BLaER1 (cell line): ENCODE measurements at regions not wholly inside any gene's neighbourhood (a gene's known extent, or its start where the extent isn't known, plus 50 kb on each side); places are given as distances from the start of the nearest gene placed in this dataset.
"Not testable (repeated sequence)": the region's sequence is repeated elsewhere in the genome, so short reads cannot be mapped to it uniquely, and the experiment has no call there.

Experiments
- H3K27ac ChIP-seq: shearing (Covaris generic); formaldehyde crosslinking; 2 replicates; pipeline ENCODE4 v1.8.1; 2022
- H3K27me3 ChIP-seq: shearing (Covaris generic); formaldehyde crosslinking; 2 replicates; pipeline ENCODE4 v1.8.1; 2022
- H3K36me3 ChIP-seq: shearing (Covaris generic); formaldehyde crosslinking; 2 replicates; pipeline ENCODE4 v1.8.1; 2022
- H3K4me1 ChIP-seq: shearing (Covaris generic); formaldehyde crosslinking; 2 replicates; pipeline ENCODE4 v1.8.1; 2022
- H3K4me2 ChIP-seq: shearing (Covaris generic); formaldehyde crosslinking; 2 replicates; pipeline ENCODE4 v1.8.1; 2022
- H3K4me3 ChIP-seq: shearing (Covaris generic); formaldehyde crosslinking; 2 replicates; pipeline ENCODE4 v1.8.1; 2022
- H3K9ac ChIP-seq: shearing (Covaris generic); formaldehyde crosslinking; 2 replicates; pipeline ENCODE4 v1.8.1; 2022
- H3K9me3 ChIP-seq: shearing (Covaris generic); formaldehyde crosslinking; 2 replicates; pipeline ENCODE4 v1.8.1; 2022
- H4K20me1 ChIP-seq: shearing (Covaris generic); formaldehyde crosslinking; 2 replicates; pipeline ENCODE4 v1.8.1; 2022
- Cebpa-rat ChIP-seq: shearing (Covaris generic); IDR thresholded peaks from 2 replicates; pipeline ENCODE4 v1.8.1; 2022

- Histone ChIP-seq H3K4me2 (no peak overlapping the region), H3K27me3 (no peaks in the 10 kb centered on the region), H3K27ac (no peak overlapping the region), H3K4me3 (no peak overlapping the region), H3K4me1 (peaks cover 15% of the 10 kb centered on the region), H3K9ac (no peak overlapping the region), H3K9me3 (peaks cover 9% of the 10 kb centered on the region; the same call in 1 of the 2 replicates), H4K20me1 (no peaks in the 10 kb centered on the region), H3K36me3 (no peaks in the 10 kb centered on the region)
- no peak for TF ChIP-seq Cebpa-rat
These were observed 68.7 kb downstream of the MEPE start for GRCh38 chr4:87901422-87901992.

- no peaks in the 10 kb centered on the region for H3K36me3 ChIP-seq
- no peak for TF ChIP-seq Cebpa-rat
- H3K9me3 ChIP-seq, result 0 out of 2 replicates have a peak, but pooled peaks cover under 1% of the 10 kb centered on the region
- no peak overlapping the region for H3K4me2 ChIP-seq
- H3K27me3 ChIP-seq, result no peaks in the 10 kb centered on the region
- no peak overlapping the region for H3K27ac ChIP-seq
- H3K9ac ChIP-seq, result no peak overlapping the region
- H3K4me1 ChIP-seq, result peaks cover 10% of the 10 kb centered on the region
- no peaks in the 10 kb centered on the region for H4K20me1 ChIP-seq
- no peak overlapping the region for H3K4me3 ChIP-seq
These were observed 70.8 kb upstream of the SPP1 start for GRCh38 chr4:87904639-87905160.

DNA sequence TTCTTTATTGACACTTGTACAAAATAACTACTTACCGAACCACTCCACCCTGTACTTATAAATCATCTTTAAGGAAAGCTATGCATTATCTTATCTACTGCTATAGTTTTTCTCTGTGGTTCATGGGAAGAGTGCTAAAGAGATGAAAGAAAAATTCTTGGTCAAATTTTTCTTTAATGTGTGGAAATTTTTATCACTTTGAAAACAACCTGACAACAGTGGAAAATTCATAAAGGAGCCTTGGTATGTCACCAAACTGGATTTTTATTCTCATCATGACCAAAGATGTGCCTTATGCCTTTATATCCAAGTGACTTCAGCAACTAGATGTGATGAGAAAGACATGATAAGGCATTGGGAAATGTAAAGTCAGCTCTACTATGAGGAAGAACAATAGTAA, 67.2 kb upstream of the SPP1 start:
- H3K4me2 ChIP-seq, result no peak overlapping the region
- no peak for TF ChIP-seq Cebpa-rat
- H4K20me1 ChIP-seq, result no peaks in the 10 kb centered on the region

DNA sequence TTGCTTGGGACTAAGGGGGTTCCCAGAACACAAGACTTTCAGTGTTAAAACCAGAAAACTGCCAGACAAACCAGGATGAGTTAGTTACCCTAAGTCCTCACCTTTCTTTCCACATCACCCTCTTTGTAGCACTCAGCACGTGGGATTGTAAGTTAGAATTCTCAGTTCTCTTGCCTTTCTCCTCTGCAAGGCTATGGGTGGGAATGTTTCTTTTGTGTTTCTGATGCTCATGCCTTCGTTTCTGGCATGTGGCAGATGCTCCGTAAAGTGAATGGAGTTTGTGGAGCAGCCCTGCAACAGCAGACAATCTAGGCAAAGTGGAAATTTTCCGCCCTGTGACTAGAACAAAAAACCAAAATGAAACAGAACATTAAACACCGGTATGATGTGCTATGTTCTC, 64.7 kb upstream of the SPP1 start:
- H3K27ac ChIP-seq, result no peak overlapping the region
- no peaks in the 10 kb centered on the region for H3K27me3 ChIP-seq
- H3K4me3 ChIP-seq, result no peak overlapping the region
- no peak overlapping the region for H3K9ac ChIP-seq
- no peaks in the 10 kb centered on the region for H3K36me3 ChIP-seq
- peaks cover 8% of the 10 kb centered on the region for H3K4me1 ChIP-seq
- H3K9me3 ChIP-seq, result no peaks in the 10 kb centered on the region
- no peaks in the 10 kb centered on the region for H4K20me1 ChIP-seq
- peak overlapping the region; percentile 46; the same call in 1 of the 2 replicates for H3K4me2 ChIP-seq
- TF ChIP-seq Cebpa-rat, result no peak

More for the DNA sequence above, 67.2 kb upstream of the SPP1 start:
- Histone ChIP-seq H3K4me1 (peaks cover 8% of the 10 kb centered on the region), H3K27me3 (no peaks in the 10 kb centered on the region), H3K4me3 (no peak overlapping the region), H3K36me3 (no peaks in the 10 kb centered on the region), H3K9ac (no peak overlapping the region), H3K27ac (no peak overlapping the region), H3K9me3 (no peaks in the 10 kb centered on the region)

- no peaks in the 10 kb centered on the region for H3K36me3 ChIP-seq
- 0 out of 2 replicates have a peak overlapping the region, but pooled peaks have one; percentile 1 for H3K9ac ChIP-seq
- peak overlapping the region; percentile 46 for H3K4me2 ChIP-seq
- no peak for TF ChIP-seq Cebpa-rat
- H3K27me3 ChIP-seq, result no peaks in the 10 kb centered on the region
- no peaks in the 10 kb centered on the region for H4K20me1 ChIP-seq
- no peak overlapping the region for H3K4me3 ChIP-seq
- H3K9me3 ChIP-seq, result no peaks in the 10 kb centered on the region
- H3K4me1 ChIP-seq, result peaks cover 8% of the 10 kb centered on the region
- no peak overlapping the region for H3K27ac ChIP-seq
These were observed 64.2 kb upstream of the SPP1 start for GRCh38 chr4:87911252-87911774.

DNA sequence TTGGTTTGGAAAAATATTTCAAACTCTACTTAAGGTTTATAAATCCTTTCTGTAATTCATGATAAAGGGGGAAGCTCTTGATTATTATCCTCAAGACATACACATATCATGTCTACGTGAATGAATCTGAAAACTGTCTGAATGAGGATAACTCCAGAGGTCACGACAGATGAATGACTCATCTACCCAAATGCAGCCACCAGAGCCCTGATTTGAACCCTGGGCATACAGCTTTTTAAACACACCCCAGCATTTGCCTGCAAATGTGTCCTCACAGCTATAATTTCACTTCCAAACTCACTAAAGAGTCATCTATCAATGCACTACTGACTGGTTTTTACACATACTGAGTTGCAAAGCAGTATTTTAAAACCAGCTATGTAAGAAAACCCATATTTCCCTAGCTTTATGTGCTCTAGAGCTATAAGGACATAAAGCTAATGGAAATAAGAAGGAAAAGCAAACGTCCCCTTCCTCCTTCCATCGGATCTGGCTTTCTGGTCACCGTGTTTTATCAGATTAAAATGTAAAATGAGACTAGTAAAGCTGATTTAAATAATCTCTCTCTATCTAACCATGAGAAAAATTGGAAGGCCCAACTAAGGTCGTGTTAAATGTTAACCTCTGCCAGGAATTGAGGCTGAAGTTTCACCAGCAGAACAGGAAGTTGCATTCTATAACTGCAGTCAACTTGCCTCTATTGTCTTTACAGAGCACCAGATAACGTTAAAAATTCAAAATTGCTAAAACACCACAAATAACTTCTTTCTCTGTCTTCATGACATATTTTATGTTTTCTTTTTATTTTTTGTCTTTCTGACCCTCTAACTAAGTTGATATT, 63.1 kb upstream of the SPP1 start:
- no peak for TF ChIP-seq Cebpa-rat
- Histone ChIP-seq H3K27me3 (no peaks in the 10 kb centered on the region), H4K20me1 (no peaks in the 10 kb centered on the region), H3K27ac (no peak overlapping the region), H3K9ac (no peak overlapping the region), H3K4me2 (no peak overlapping the region), H3K4me3 (no peak overlapping the region), H3K4me1 (peaks cover 8% of the 10 kb centered on the region), H3K36me3 (no peaks in the 10 kb centered on the region), H3K9me3 (no peaks in the 10 kb centered on the region)

DNA sequence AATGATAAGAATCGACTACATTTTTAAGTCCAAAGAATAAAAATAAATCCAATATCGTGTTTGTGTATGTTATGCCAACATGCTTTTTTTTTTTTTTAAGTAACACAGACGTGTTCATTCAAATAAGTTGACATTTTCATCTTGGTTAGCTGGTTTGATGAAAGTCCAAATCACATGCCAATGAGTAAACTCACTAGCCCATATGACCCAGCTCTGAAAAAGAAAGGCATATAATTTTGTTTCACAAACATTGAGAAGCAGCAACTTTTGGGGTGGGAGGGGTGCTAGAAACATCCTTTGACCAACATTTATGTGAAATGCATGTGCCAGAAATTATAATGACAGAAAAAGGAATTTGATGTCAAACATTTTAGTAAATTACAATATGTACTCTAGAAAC, 61.6 kb upstream of the SPP1 start:
- peaks cover 8% of the 10 kb centered on the region for H3K4me1 ChIP-seq
- H3K9ac ChIP-seq, result no peak overlapping the region

DNA sequence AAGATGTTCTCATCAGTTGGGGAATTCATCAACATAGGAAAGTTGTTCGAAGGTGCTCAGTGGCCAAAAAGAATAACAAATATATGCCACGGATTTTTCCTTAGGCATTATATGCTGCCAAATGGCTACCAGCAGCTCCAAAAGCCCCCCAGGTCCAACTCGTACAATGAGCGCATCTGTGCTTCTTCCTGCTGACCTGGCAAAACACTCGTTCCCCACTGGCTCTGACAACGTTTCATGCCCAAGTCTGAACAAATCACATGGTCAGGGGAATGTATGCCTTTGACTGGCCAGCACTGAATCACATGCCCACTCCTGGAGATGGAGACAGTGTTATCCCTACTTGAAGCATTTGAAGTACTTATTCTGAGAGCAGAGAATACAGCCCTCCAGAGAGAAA, 59.9 kb upstream of the SPP1 start:
- TF ChIP-seq Cebpa-rat, result no peak
- peaks cover 8% of the 10 kb centered on the region for H3K4me1 ChIP-seq

More for the DNA sequence above, 61.6 kb upstream of the SPP1 start:
- no peak for TF ChIP-seq Cebpa-rat
- no peaks in the 10 kb centered on the region for H3K36me3 ChIP-seq
- no peaks in the 10 kb centered on the region for H4K20me1 ChIP-seq
- no peaks in the 10 kb centered on the region for H3K27me3 ChIP-seq
- H3K9me3 ChIP-seq, result no peaks in the 10 kb centered on the region
- H3K4me2 ChIP-seq, result no peak overlapping the region
- H3K4me3 ChIP-seq, result no peak overlapping the region
- no peak overlapping the region for H3K27ac ChIP-seq

DNA sequence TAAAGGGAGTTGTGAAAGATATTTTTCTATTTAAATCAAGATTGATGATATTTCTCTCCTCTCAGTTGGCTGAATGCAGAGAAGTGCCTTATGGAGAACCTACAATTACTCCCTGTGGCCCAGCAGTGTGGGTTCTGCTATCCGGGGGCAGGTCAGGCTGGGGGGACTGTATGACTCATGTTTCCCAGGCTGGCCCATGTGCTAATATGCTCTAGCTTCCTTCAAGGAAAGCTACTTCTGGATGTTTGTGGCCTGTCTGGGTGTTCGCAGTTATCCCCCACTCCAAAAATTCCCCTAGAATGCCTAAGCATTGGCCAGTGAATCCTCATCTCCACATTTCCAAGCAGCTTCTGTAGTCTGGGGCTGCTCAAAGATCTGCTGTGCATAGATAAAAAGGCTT, 58.9 kb upstream of the SPP1 start:
- Histone ChIP-seq H3K4me1 (peaks cover under 1% of the 10 kb centered on the region; the same call in 1 of the 2 replicates), H3K27ac (no peak overlapping the region), H3K9me3 (no peaks in the 10 kb centered on the region), H4K20me1 (no peaks in the 10 kb centered on the region), H3K27me3 (no peaks in the 10 kb centered on the region), H3K4me2 (no peak overlapping the region), H3K9ac (no peak overlapping the region), H3K4me3 (no peak overlapping the region), H3K36me3 (no peaks in the 10 kb centered on the region)
- TF ChIP-seq Cebpa-rat, result no peak

More for the DNA sequence above, 59.9 kb upstream of the SPP1 start:
- Histone ChIP-seq H3K9me3 (no peaks in the 10 kb centered on the region), H3K27ac (no peak overlapping the region), H4K20me1 (no peaks in the 10 kb centered on the region), H3K9ac (no peak overlapping the region), H3K4me3 (no peak overlapping the region), H3K36me3 (no peaks in the 10 kb centered on the region), H3K4me2 (no peak overlapping the region), H3K27me3 (no peaks in the 10 kb centered on the region)

- H4K20me1 ChIP-seq, H3K4me2 ChIP-seq, H3K27ac ChIP-seq, H3K36me3 ChIP-seq, H3K27me3 ChIP-seq, H3K4me1 ChIP-seq, H3K4me3 ChIP-seq, H3K9me3 ChIP-seq, H3K9ac ChIP-seq: not testable (repeated sequence)
These were observed 57.6 kb upstream of the SPP1 start for GRCh38 chr4:87917911-87918310.
